Neuronal stem cell (in vitro differentiated cells): ENCODE measurements at regions not wholly inside any gene's neighbourhood (a gene's known extent, or its start where the extent isn't known, plus 50 kb on each side); places are given as distances from the start of the nearest gene placed in this dataset.

Experiments used
- DNase-seq: peaks from one replicate; pipeline ENCODE4 v3.0.0-alpha.2; 2013; ENCODE audit warnings: low spot score
- H2AFZ ChIP-seq: one replicate; pipeline ENCODE4 v1.6.1; 2013; ENCODE audit warnings: mild to moderate bottlenecking, low read length, inconsistent platforms
- H2AK5ac ChIP-seq: 2 replicates; pipeline ENCODE4 v1.6.1; 2013; ENCODE audit warnings: low read depth, mild to moderate bottlenecking, inconsistent platforms, low read length, moderate library complexity, mixed read lengths
- H2BK120ac ChIP-seq: 2 replicates; pipeline ENCODE4 v1.6.1; 2013; ENCODE audit warnings: low read depth, mild to moderate bottlenecking, inconsistent platforms, low read length, moderate library complexity, mixed read lengths
- H2BK12ac ChIP-seq: one replicate; pipeline ENCODE4 v1.6.1; 2013; ENCODE audit warnings: low read length, inconsistent platforms
- H2BK15ac ChIP-seq: 2 replicates; pipeline ENCODE4 v1.6.1; 2013; ENCODE audit warnings: mild to moderate bottlenecking, low read length, inconsistent platforms, mixed read lengths
- H2BK5ac ChIP-seq: one replicate; pipeline ENCODE4 v1.6.1; 2013; ENCODE audit warnings: inconsistent platforms, mild to moderate bottlenecking, low read length, moderate library complexity
- H3K14ac ChIP-seq: one replicate; pipeline ENCODE4 v1.6.1; 2013; ENCODE audit warnings: low read length, inconsistent platforms
- H3K18ac ChIP-seq: 2 replicates; pipeline ENCODE4 v1.6.1; 2013; ENCODE audit warnings: low read length, inconsistent platforms
- H3K23ac ChIP-seq: 2 replicates; pipeline ENCODE4 v1.6.1; 2013; ENCODE audit warnings: low read depth, mild to moderate bottlenecking, mixed read lengths, low read length, inconsistent platforms; ENCODE audit not compliant: poor library complexity
- H3K27ac ChIP-seq: replicated peaks from 3 replicates; pipeline ENCODE4 v1.5.1; 2013; ENCODE audit warnings: low read length, inconsistent platforms
- H3K27me3 ChIP-seq, 3 experiments: 2 replicates each; pipeline ENCODE4 v1.6.1; 2013; ENCODE audit warnings: low read length in 3 of 3, mild to moderate bottlenecking in 2 of 3, inconsistent platforms in 1 of 3, low read depth in 1 of 3, mixed read lengths in 1 of 3, moderate library complexity in 1 of 3; ENCODE audit not compliant: control insufficient read depth in 3 of 3, insufficient read depth in 3 of 3
- H3K36me3 ChIP-seq, 2 donors: replicated peaks in 1 of 2; 2 replicates each; pipeline ENCODE4 v1.6.1; 2013; ENCODE audit warnings: low read length in 2 of 2; ENCODE audit not compliant: control insufficient read depth in 2 of 2, insufficient read depth in 2 of 2
- H3K4ac ChIP-seq: 2 replicates; pipeline ENCODE4 v1.6.1; 2013; ENCODE audit warnings: inconsistent platforms, mild to moderate bottlenecking, low read length, moderate library complexity
- H3K4me1 ChIP-seq, 2 donors: 1 replicate in 1 of 2; 2 replicates in 1 of 2; pipeline ENCODE4 v1.6.1; 2013; ENCODE audit warnings: low read length in 2 of 2, low read depth in 1 of 2; ENCODE audit not compliant: control insufficient read depth in 2 of 2, insufficient read depth in 1 of 2
- H3K4me2 ChIP-seq: one replicate; pipeline ENCODE4 v1.6.1; 2013; ENCODE audit warnings: mild to moderate bottlenecking, low read length, inconsistent platforms; ENCODE audit not compliant: insufficient read depth, poor library complexity, severe bottlenecking
- H3K4me3 ChIP-seq, 2 donors: 2 replicates each; pipeline ENCODE4 v1.5.1; 2013; ENCODE audit warnings: low read length in 2 of 2, mild to moderate bottlenecking in 2 of 2, inconsistent platforms in 1 of 2, moderate library complexity in 1 of 2
- H3K79me1 ChIP-seq: one replicate; pipeline ENCODE4 v1.6.1; 2013; ENCODE audit warnings: low read depth, mild to moderate bottlenecking, inconsistent platforms, low read length, moderate library complexity
- H3K9ac ChIP-seq: one replicate; pipeline ENCODE4 v1.6.1; 2013; ENCODE audit warnings: mild to moderate bottlenecking, low read depth, low read length, inconsistent platforms; ENCODE audit not compliant: poor library complexity
- H3K9me3 ChIP-seq, 2 donors: replicated peaks in 1 of 2; 2 replicates each; pipeline versions ENCODE3 to v1.6.1; 2013; ENCODE audit warnings: low read length in 2 of 2, mild to moderate bottlenecking in 2 of 2, inconsistent platforms in 1 of 2, low read depth in 1 of 2, mixed read lengths in 1 of 2, moderate library complexity in 1 of 2; ENCODE audit not compliant: control insufficient read depth in 2 of 2, insufficient read depth in 1 of 2
- H4K8ac ChIP-seq: one replicate; pipeline ENCODE4 v1.6.1; 2013; ENCODE audit warnings: low read depth, mild to moderate bottlenecking, inconsistent platforms, low read length, moderate library complexity
- H4K91ac ChIP-seq: one replicate; pipeline ENCODE4 v1.6.1; 2013; ENCODE audit warnings: low read length, low read depth, mild to moderate bottlenecking, inconsistent platforms; ENCODE audit not compliant: poor library complexity
- WGBS, 2 donors: extraction: QIAGEN DNeasy Blood & Tissue Kit; methylation state at CpG; one replicate each; pipeline ENCODE4 v1.1.7; 2013; ENCODE audit warnings: missing lambda C conversion rate in 2 of 2, mixed read lengths in 1 of 2; ENCODE audit not compliant: insufficient read length in 2 of 2, insufficient replicate concordance in 1 of 2; ENCODE audit errors: extremely low coverage in 2 of 2; 5-methylcytosine and 5-hydroxymethylcytosine counted together

DNA sequence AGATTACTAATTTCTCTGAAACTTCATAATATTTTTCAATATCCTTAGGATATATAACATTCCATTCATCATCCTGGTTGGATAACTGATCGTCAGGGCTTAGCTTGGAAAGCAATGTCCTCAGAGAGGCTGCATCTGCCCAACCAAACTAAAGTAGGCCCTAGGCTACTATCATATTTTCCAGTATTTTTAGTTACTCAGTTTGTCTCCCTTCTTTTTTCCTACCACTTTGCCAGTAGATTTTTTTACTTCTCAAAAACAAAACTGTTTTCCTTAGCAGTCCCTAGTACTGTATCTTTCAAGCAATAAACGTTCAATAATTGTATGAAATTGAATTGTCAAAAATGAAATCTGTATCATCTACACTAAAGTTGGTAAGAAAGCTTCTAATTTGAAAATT is 452.0 kb downstream of the TFEC start:
- Histone ChIP-seq H2AFZ (no peak overlapping the region), H3K9me3 (peaks cover 0 to 3% of the 10 kb centered on the region in 2 donors), H3K23ac (no peak overlapping the region), H3K79me1 (no peaks in the 10 kb centered on the region), H3K27ac (no peak overlapping the region), H2BK5ac (no peak overlapping the region), H2BK120ac (no peak overlapping the region), H3K4me1 (peaks cover 5 to 17% of the 10 kb centered on the region in 2 donors), H3K9ac (no peak overlapping the region), H2AK5ac (no peak overlapping the region), H3K27me3 (no peaks in the 10 kb centered on the region), H3K4ac (no peak overlapping the region), H3K4me2 (no peak overlapping the region), H2BK12ac (no peak overlapping the region), H4K91ac (no peak overlapping the region), H3K36me3 (no peaks in the 10 kb centered on the region), H2BK15ac (no peak overlapping the region), H3K14ac (no peak overlapping the region), H3K18ac (no peak overlapping the region), H3K4me3 (no peak overlapping the region), H4K8ac (no peak overlapping the region)
- WGBS, 2 donors: no CpG with 5 or more reads among the region's 2 CpGs
- DNase-seq: no peak

GRCh38 chr7:115574681-115575291 is 455.8 kb downstream of the TFEC start:
- no peak overlapping the region for H3K23ac ChIP-seq
- no peak overlapping the region for H4K91ac ChIP-seq
- H3K9ac ChIP-seq: no peak overlapping the region
- peaks cover 0 to 3% of the 10 kb centered on the region in 2 donors for H3K9me3 ChIP-seq
- H3K79me1 ChIP-seq: no peaks in the 10 kb centered on the region
- no peaks in the 10 kb centered on the region for H3K36me3 ChIP-seq
- no peak overlapping the region for H3K4me3 ChIP-seq
- no CpG with 5 or more reads among the region's 6 CpGs for WGBS, 2 donors
- no peak overlapping the region for H2BK120ac ChIP-seq
- no peak overlapping the region for H2BK5ac ChIP-seq
- H2BK15ac ChIP-seq: no peak overlapping the region
- H3K14ac ChIP-seq: no peak overlapping the region
- no peak overlapping the region for H4K8ac ChIP-seq
- H2BK12ac ChIP-seq: no peak overlapping the region
- no peak overlapping the region for H3K18ac ChIP-seq
- H3K4me2 ChIP-seq: no peak overlapping the region
- no peak overlapping the region for H2AFZ ChIP-seq
- peak overlapping the region; percentile 84 for H3K27ac ChIP-seq
- no peak overlapping the region for H3K4ac ChIP-seq
- DNase-seq: peak; percentile 74
- peaks cover 1 to 19% of the 10 kb centered on the region in 2 donors for H3K4me1 ChIP-seq
- no peaks in the 10 kb centered on the region for H3K27me3 ChIP-seq
- no peak overlapping the region for H2AK5ac ChIP-seq

- H3K4me1 ChIP-seq: peaks cover 1 to 19% of the 10 kb centered on the region in 2 donors
- no peak overlapping the region for H3K4me2 ChIP-seq
- no peak overlapping the region for H2BK120ac ChIP-seq
- H3K18ac ChIP-seq: no peak overlapping the region
- no peak overlapping the region for H2BK5ac ChIP-seq
- no peak overlapping the region for H2AK5ac ChIP-seq
- H3K14ac ChIP-seq: no peak overlapping the region
- H3K36me3 ChIP-seq: no peaks in the 10 kb centered on the region
- no peak overlapping the region for H4K91ac ChIP-seq
- H3K79me1 ChIP-seq: no peaks in the 10 kb centered on the region
- no peak for DNase-seq
- H4K8ac ChIP-seq: no peak overlapping the region
- H3K4me3 ChIP-seq: no peak overlapping the region
- peaks cover 0 to 6% of the 10 kb centered on the region in 2 donors for H3K9me3 ChIP-seq
- H3K9ac ChIP-seq: no peak overlapping the region
- H2AFZ ChIP-seq: no peak overlapping the region
- H3K27me3 ChIP-seq: no peaks in the 10 kb centered on the region
- H3K23ac ChIP-seq: no peak overlapping the region
- no CpG with 5 or more reads among the region's 1 CpG for WGBS, 2 donors
- no peak overlapping the region for H3K27ac ChIP-seq
- H2BK12ac ChIP-seq: no peak overlapping the region
- H2BK15ac ChIP-seq: no peak overlapping the region
- no peak overlapping the region for H3K4ac ChIP-seq
These were observed 458.5 kb downstream of the TFEC start for GRCh38 chr7:115572111-115572510.

DNA sequence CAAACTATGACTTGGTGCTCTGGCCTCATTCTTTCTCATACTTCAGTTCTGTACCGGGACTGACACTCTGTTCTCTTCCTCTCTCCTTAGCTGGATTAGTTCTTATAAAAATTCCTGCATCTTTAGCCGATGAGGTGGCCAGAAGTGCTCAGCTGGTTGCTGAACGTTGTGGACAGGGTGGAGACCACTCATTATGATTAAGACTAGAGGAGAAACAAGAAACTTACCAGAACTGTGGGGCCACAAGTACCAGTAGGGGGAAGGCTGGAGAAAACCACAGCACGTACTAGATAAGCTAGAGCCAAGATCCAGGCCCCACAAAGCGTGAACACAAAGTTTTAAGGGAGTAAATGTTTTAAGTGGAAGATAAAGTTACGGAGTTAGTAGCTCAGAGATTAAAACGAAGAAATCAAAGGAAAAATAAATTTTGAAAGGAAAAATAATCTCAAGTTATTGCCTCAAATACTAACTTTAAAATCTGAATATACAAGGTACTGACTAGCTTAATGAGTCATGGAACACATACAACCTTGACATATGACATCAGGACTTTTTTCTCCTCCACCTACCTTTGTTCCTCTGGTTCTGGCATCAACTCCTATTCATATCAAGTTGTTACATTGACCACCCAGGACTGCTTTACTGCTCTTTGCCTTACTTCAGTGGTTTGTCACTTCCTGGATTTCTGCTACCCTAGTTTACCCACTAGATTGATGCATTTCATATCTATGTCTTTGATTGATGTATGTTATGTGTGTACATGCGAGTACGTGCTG is 469.0 kb downstream of the TFEC start:
- no peak overlapping the region for H4K8ac ChIP-seq
- H3K4me3 ChIP-seq: no peak overlapping the region
- 100% methylated on average over 2 of the region's 9 CpGs; no CpG with 5 or more reads in 1 of the 2 donors for WGBS, 2 donors
- no peak overlapping the region for H3K9ac ChIP-seq
- no peak overlapping the region for H2BK5ac ChIP-seq
- H3K36me3 ChIP-seq: no peaks in the 10 kb centered on the region
- H3K23ac ChIP-seq: no peak overlapping the region
- no peak overlapping the region for H4K91ac ChIP-seq
- no peak overlapping the region for H3K4ac ChIP-seq
- no peaks in the 10 kb centered on the region for H3K79me1 ChIP-seq
- peaks cover 0 to 6% of the 10 kb centered on the region in 2 donors for H3K4me1 ChIP-seq
- H2AFZ ChIP-seq: peak overlapping the region; percentile 8
- H3K9me3 ChIP-seq: no peaks in the 10 kb centered on the region
- no peak for DNase-seq
- H2BK12ac ChIP-seq: no peak overlapping the region
- no peak overlapping the region for H3K18ac ChIP-seq
- no peak overlapping the region for H3K4me2 ChIP-seq
- H3K27me3 ChIP-seq: no peaks in the 10 kb centered on the region
- H2BK120ac ChIP-seq: no peak overlapping the region
- no peak overlapping the region for H2BK15ac ChIP-seq
- H2AK5ac ChIP-seq: no peak overlapping the region
- H3K14ac ChIP-seq: no peak overlapping the region
- H3K27ac ChIP-seq: no peak overlapping the region
